B cell (primary cell): ENCODE measurements at regions not wholly inside any gene's neighbourhood (a gene's known extent, or its start where the extent isn't known, plus 50 kb on each side); places are given as distances from the start of the nearest gene placed in this dataset.

Experiments used
- ATAC-seq: fragments of 200-7000 bp; cut with Tn5 transposase; one replicate; pipeline ENCODE4 v1.10.0; 2021; ENCODE audit warnings: low read depth, mild to moderate bottlenecking, moderate number of reproducible peaks, moderate library complexity
- CTCF ChIA-PET: fragments of 350-600 bp; sonication (Branson Sonifier 250); formaldehyde crosslinking; loops from one replicate; lab custom pipeline; 2021; ENCODE audit warnings: antibody characterized with exemption, inconsistent platforms; lab: Charles Lee
- POLR2A ChIA-PET: fragments of 350-600 bp; sonication (Branson Sonifier 250); formaldehyde crosslinking; loops from one replicate; lab custom pipeline; 2021; ENCODE audit warnings: antibody characterized with exemption; lab: Charles Lee
- DNase-seq: peaks from one replicate; pipeline ENCODE4 v3.0.0; 2013
- H2AFZ ChIP-seq: 2 replicates; pipeline ENCODE4 v1.6.1; 2012; ENCODE audit warnings: mild to moderate bottlenecking, low read depth, low read length; ENCODE audit not compliant: insufficient read depth, poor library complexity, severe bottlenecking
- H3K27ac ChIP-seq, 2 donors: 1 replicate in 1 of 2; 2 replicates in 1 of 2; pipeline ENCODE4 v1.5.1; 2012 to 2013; ENCODE audit warnings: low read length in 2 of 2, mild to moderate bottlenecking in 2 of 2, moderate library complexity in 1 of 2
- H3K27me3 ChIP-seq, 4 experiments: fragments of 200-600 bp in 1 of 4; sonication (generic) in 1 of 4; replicated peaks in 1 of 4; 1 replicate in 2 of 4; 2 replicates in 2 of 4; pipeline versions ENCODE4 v1.6.1 to v1.7.0; 2013 to 2016; ENCODE audit warnings: low read length in 3 of 4, mild to moderate bottlenecking in 2 of 4, mixed read lengths in 1 of 4, moderate library complexity in 1 of 4; ENCODE audit not compliant: insufficient read depth in 4 of 4, control insufficient read depth in 3 of 4; ENCODE audit errors: control extremely low read depth in 1 of 4
- H3K36me3 ChIP-seq, 2 experiments: replicated peaks in 1 of 2; 1 replicate in 1 of 2; 2 replicates in 1 of 2; pipeline versions ENCODE4 v1.6.1 to v1.7.1; 2013; ENCODE audit warnings: low read length in 1 of 2; ENCODE audit not compliant: insufficient read depth in 2 of 2, control insufficient read depth in 1 of 2; ENCODE audit errors: control extremely low read depth in 1 of 2, extremely low read depth in 1 of 2
- H3K4me1 ChIP-seq, 2 donors: fragments of 200-600 bp in 1 of 2; sonication (generic) in 1 of 2; 1 replicate in 1 of 2; 2 replicates in 1 of 2; pipeline versions ENCODE4 v1.5.1 to v1.6.1; 2013 to 2017; ENCODE audit warnings: low read length in 2 of 2; ENCODE audit not compliant: control insufficient read depth in 2 of 2, insufficient read depth in 2 of 2
- H3K4me2 ChIP-seq: replicated peaks from 2 replicates; pipeline ENCODE3; 2012; ENCODE audit warnings: mild to moderate bottlenecking, low read depth, low read length; ENCODE audit not compliant: poor library complexity, severe bottlenecking
- H3K4me3 ChIP-seq, 5 experiments: fragments of 200-600 bp in 1 of 5; sonication (generic) in 1 of 5; 1 replicate in 3 of 5; 2 replicates in 2 of 5; pipeline versions ENCODE4 v1.5.1 to v1.7.0; 2011 to 2016; ENCODE audit warnings: low read length in 4 of 5, mild to moderate bottlenecking in 4 of 5, low read depth in 2 of 5, control low read depth in 1 of 5, moderate library complexity in 1 of 5; ENCODE audit not compliant: insufficient read depth in 1 of 5; ENCODE audit errors: control extremely low read depth in 1 of 5, extremely low read depth in 1 of 5
- H3K79me2 ChIP-seq: fragments of 200-600 bp; sonication (generic); one replicate; pipeline ENCODE4 v1.6.0; 2016; ENCODE audit warnings: low read length; ENCODE audit not compliant: control insufficient read depth, insufficient read depth
- H3K9ac ChIP-seq: fragments of 200-600 bp; sonication (generic); 2 replicates; pipeline ENCODE4 v1.6.1; 2017; ENCODE audit warnings: mild to moderate bottlenecking, low read length, moderate library complexity
- H3K9me3 ChIP-seq, 3 donors: one replicate each; pipeline versions ENCODE4 v1.6.1 to v1.7.1; 2013; ENCODE audit warnings: low read length in 2 of 3; ENCODE audit not compliant: control insufficient read depth in 2 of 3, insufficient read depth in 1 of 3; ENCODE audit errors: control extremely low read depth in 1 of 3
- H4K20me1 ChIP-seq: 2 replicates; pipeline ENCODE4 v1.6.0; 2012; ENCODE audit warnings: mild to moderate bottlenecking, low read length; ENCODE audit not compliant: insufficient read depth, control insufficient read depth, poor library complexity, severe bottlenecking
- H3K27ac Mint-ChIP-seq: one replicate; pipeline ENCODE4 v1.8.0; 2021; ENCODE audit warnings: mixed read lengths
- H3K27me3 Mint-ChIP-seq: one replicate; pipeline ENCODE4 v1.8.0; 2021; ENCODE audit warnings: mixed read lengths
- H3K4me1 Mint-ChIP-seq: one replicate; pipeline ENCODE4 v1.8.0; 2021; ENCODE audit warnings: mixed read lengths
- H3K4me3 Mint-ChIP-seq: one replicate; pipeline ENCODE4 v1.8.0; 2021; ENCODE audit warnings: mixed read lengths
- H3K9me3 Mint-ChIP-seq: one replicate; pipeline ENCODE4 v1.8.0; 2022; ENCODE audit warnings: mixed read lengths; ENCODE audit not compliant: insufficient read depth
- CTCF ChIP-seq: fragments of 200-600 bp; IDR thresholded peaks from one replicate; pipeline ENCODE4 v1.8.0; 2022; ENCODE audit warnings: antibody characterized with exemption, mild to moderate bottlenecking
- EZH2 ChIP-seq: IDR thresholded peaks from 2 replicates; pipeline ENCODE4 v1.6.1; 2012; ENCODE audit warnings: borderline replicate concordance, low read depth, mild to moderate bottlenecking, moderate library complexity, low read length; ENCODE audit not compliant: insufficient read depth, poor library complexity, severe bottlenecking
- WGBS: methylation state at CpG from one replicate; pipeline ENCODE4 v1.1.5; 2013; ENCODE audit warnings: missing lambda C conversion rate; ENCODE audit not compliant: insufficient coverage; 5-methylcytosine and 5-hydroxymethylcytosine counted together
- intact Hi-C: fragments of 100-400 bp; cut with micrococcal nuclease; formaldehyde crosslinking; loops from one replicate; pipeline ENCODE4 v1.10.0; 2022

- TF ChIP-seq CTCF (no peak), EZH2 (no peak)
- POLR2A ChIA-PET, result no interaction called here
- DNase-seq (no peak), ATAC-seq (no peak)
- H3K9me3 Mint-ChIP-seq, result no peaks in the 10 kb centered on the region
- Histone ChIP-seq H3K4me1 (no peaks in the 10 kb centered on the region), H2AFZ (no peak overlapping the region), H3K79me2 (no peaks in the 10 kb centered on the region), H3K27ac (no peak overlapping the region), H3K9me3 (no peaks in the 10 kb centered on the region), H3K4me3 (no peak overlapping the region), H4K20me1 (no peaks in the 10 kb centered on the region), H3K4me2 (no peak overlapping the region), H3K36me3 (no peaks in the 10 kb centered on the region), H3K9ac (no peak overlapping the region), H3K27me3 (no peaks in the 10 kb centered on the region)
- H3K27me3 Mint-ChIP-seq, result no peaks in the 10 kb centered on the region
- H3K4me3 Mint-ChIP-seq, result no peak overlapping the region
- H3K4me1 Mint-ChIP-seq, result no peaks in the 10 kb centered on the region
- H3K27ac Mint-ChIP-seq, result no peak overlapping the region
- intact Hi-C loops, result no loop called here
- WGBS, result no CpG with 5 or more reads among the region's 2 CpGs
- CTCF ChIA-PET, result no interaction called here
Measured at GRCh38 chr1:98196012-98196411, 275.2 kb upstream of the DPYD start.

GRCh38 chr1:98188774-98189173 lies 267.9 kb upstream of the DPYD start:
- Histone ChIP-seq H3K27me3 (no peaks in the 10 kb centered on the region), H3K79me2 (no peaks in the 10 kb centered on the region), H4K20me1 (no peaks in the 10 kb centered on the region), H2AFZ (no peak overlapping the region), H3K4me3 (no peak overlapping the region), H3K9me3 (no peaks in the 10 kb centered on the region), H3K9ac (no peak overlapping the region), H3K27ac (no peak overlapping the region), H3K36me3 (no peaks in the 10 kb centered on the region), H3K4me2 (no peak overlapping the region), H3K4me1 (no peaks in the 10 kb centered on the region)
- ATAC-seq (no peak), DNase-seq (no peak)
- intact Hi-C loops, result no loop called here
- TF ChIP-seq EZH2, result no peak
- no peak for TF ChIP-seq CTCF
- no peaks in the 10 kb centered on the region for H3K27me3 Mint-ChIP-seq
- no peaks in the 10 kb centered on the region for H3K9me3 Mint-ChIP-seq
- POLR2A ChIA-PET, result no interaction called here
- H3K4me3 Mint-ChIP-seq, result no peak overlapping the region
- H3K27ac Mint-ChIP-seq, result no peak overlapping the region
- CTCF ChIA-PET, result no interaction called here
- H3K4me1 Mint-ChIP-seq, result no peaks in the 10 kb centered on the region
- no CpG with 5 or more reads among the region's 1 CpG for WGBS
